ENCODE measurements at regions not wholly inside any gene's neighbourhood (a gene's known extent, or its start where the extent isn't known, plus 50 kb on each side); places are given as distances from the start of the nearest gene placed in this dataset.

DNA sequence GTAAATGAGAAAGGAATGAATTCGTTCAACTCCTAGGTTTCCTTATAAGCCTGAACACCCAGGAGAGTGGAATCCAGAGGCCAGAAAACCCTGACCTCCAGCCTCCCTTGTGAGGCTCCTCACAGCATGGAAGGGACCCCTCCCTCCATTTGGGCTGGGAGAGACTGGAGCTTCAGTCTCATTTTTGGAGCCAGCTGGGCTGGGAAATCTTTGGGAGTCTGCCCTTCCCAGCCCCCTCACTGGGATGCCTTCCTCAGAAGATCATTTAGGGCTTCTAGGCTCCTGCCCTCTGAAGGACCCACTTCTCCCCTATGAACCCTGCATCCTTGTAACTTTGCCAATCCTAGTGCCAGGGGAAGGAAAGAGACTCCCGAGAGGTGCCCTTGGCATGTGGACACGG, 346.1 kb downstream of the CYP26B1 start:
- H3K4me3 ChIP-seq: no peak overlapping the region
- TF ChIP-seq, protein P1, sequence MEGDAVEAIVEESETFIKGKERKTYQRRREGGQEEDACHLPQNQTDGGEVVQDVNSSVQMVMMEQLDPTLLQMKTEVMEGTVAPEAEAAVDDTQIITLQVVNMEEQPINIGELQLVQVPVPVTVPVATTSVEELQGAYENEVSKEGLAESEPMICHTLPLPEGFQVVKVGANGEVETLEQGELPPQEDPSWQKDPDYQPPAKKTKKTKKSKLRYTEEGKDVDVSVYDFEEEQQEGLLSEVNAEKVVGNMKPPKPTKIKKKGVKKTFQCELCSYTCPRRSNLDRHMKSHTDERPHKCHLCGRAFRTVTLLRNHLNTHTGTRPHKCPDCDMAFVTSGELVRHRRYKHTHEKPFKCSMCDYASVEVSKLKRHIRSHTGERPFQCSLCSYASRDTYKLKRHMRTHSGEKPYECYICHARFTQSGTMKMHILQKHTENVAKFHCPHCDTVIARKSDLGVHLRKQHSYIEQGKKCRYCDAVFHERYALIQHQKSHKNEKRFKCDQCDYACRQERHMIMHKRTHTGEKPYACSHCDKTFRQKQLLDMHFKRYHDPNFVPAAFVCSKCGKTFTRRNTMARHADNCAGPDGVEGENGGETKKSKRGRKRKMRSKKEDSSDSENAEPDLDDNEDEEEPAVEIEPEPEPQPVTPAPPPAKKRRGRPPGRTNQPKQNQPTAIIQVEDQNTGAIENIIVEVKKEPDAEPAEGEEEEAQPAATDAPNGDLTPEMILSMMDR (IDR thresholded peaks at IDR 0.05): no peak
- no peaks in the 10 kb centered on the region for H3K4me1 ChIP-seq
- no peaks in the 10 kb centered on the region for H3K9me3 ChIP-seq
- DNase-seq (no peak), ATAC-seq (no peak), FAIRE-seq (no peak)
- WGBS, 2 donors: 59 to 65% methylated on average over 3 of the region's 3 CpGs
- intact Hi-C loops (cut with DNase I): loop anchor here in 1 of 3 donors (10.0 kb wide), 1 partner anchor 197 kb away; no protein-coding TSS in a partner anchor
- no peaks in the 10 kb centered on the region for H3K36me3 ChIP-seq
- H3K27me3 ChIP-seq: no peaks in the 10 kb centered on the region
- H3K27ac ChIP-seq: no peak overlapping the region

DNA sequence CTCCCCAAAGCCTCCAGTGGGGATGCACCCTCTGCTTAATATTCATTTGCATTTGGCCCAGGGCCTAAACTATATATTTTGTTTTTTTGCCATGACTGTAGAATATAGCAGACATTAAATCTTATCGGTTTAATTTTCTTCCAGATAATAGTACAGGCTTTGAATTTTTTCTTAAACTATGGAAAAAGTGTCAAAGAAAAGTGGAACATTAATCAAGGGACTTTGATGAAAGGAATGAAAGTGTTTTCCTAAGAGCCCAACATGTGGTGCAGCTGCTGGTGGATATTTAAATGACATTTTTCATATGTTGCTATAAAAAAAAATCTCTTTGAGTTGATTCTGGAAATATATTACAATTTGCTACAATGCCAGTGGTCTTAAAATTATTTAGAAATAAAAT, 346.8 kb downstream of the CYP26B1 start:
- no peaks in the 10 kb centered on the region for H3K36me3 ChIP-seq
- TF ChIP-seq, protein P1 (IDR thresholded peaks at IDR 0.05): no peak
- ATAC-seq: no peak
- 69 to 72% methylated on average over 1 of the region's 1 CpG for WGBS, 2 donors
- H3K27me3 ChIP-seq: no peaks in the 10 kb centered on the region
- no peak overlapping the region for H3K4me3 ChIP-seq
- intact Hi-C loops (cut with DNase I): loop anchor here in 1 of 3 donors (10.0 kb wide), 1 partner anchor 196 kb away; no protein-coding TSS in a partner anchor
- no peaks in the 10 kb centered on the region for H3K4me1 ChIP-seq
- FAIRE-seq: no peak
- no peak overlapping the region for H3K27ac ChIP-seq
- no peaks in the 10 kb centered on the region for H3K9me3 ChIP-seq
- DNase-seq: no peak

DNA sequence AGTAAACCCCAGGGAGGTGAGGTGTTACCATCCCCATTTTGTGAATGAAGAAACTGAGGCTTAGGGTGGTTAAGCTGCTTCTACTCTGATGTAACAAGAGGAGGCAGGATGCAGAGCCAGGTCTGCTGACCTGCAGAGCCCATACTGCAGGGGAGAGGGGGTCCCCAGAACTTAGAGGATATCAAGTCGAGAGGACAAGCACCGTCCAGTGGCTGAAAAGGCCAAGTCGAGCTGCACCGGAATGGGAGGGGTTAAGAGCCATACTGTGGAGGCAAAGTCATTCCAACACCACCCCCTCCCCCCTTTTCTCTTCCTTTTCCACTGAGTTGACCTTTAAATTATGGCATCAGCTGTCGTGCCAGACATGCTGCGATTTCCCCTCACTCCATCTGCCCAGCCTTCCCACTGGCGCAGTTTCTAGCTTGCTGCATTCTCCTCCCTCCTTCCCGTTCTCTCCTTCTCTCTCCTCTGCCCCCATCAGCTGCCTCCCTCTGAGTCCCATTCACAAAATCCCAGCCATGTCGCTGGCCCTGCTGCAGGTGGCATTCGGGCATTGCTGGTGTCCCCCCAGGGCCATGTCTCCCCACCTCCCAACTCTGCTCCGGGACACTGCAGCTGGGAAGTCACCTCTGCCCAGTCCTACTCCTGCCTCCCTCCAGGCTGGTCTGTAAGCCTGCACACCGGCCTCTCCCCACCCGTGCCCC, 346.9 kb downstream of the DYSF start:
- DNase-seq: no peak
- no peak overlapping the region for H3K27ac ChIP-seq
- no peaks in the 10 kb centered on the region for H3K9me3 ChIP-seq
- FAIRE-seq: no peak
- H3K4me3 ChIP-seq: no peak overlapping the region
- 70 to 72% methylated on average over 13 of the region's 13 CpGs for whole genome bisulfite sequencing, 2 donors
- H3K36me3 ChIP-seq: no peaks in the 10 kb centered on the region
- no peak for ATAC-seq
- TF ChIP-seq, protein P1 (IDR thresholded peaks at IDR 0.05): no peak
- no peaks in the 10 kb centered on the region for H3K27me3 ChIP-seq
- H3K4me1 ChIP-seq: no peaks in the 10 kb centered on the region
- intact Hi-C loops (cut with DNase I): loop anchor here in 1 of 3 donors (10.0 kb wide), 1 partner anchor 195 kb away; no protein-coding TSS in a partner anchor

DNA sequence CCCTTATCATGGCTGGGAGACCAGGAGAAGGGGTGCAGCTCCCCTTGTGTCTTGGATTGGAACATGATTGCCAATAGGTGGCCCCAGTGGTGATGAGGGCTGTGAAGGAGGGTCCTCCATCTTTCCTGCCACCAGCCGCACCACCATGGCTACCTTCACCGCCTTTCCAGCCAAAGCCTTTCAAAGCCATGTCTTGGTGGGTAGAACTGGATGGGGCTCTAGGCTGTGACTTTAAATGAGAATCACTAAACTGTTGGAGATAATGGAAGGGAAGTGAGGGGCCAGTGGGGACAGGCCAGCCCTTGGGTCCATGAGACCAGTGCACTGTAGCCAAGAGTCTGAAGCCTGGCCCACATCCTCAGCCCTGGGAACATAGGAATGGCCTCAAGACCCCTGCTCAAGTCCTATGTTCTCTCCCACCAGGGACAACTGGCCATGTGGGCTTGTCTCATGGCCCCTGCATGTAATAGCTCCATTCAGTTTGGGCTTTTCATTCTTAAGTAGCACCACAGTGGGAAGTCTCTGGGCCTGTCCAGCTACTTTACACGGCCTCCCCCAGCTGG, 345.7 kb downstream of the DYSF start:
- H3K36me3 ChIP-seq: no peaks in the 10 kb centered on the region
- ATAC-seq (no peak), DNase-seq (no peak), FAIRE-seq (no peak)
- intact Hi-C loops (cut with DNase I): loop anchor here in 2 of 3 donors (10.0 kb wide), 2 partner anchors 184 to 254 kb away; no protein-coding TSS in a partner anchor
- H3K9me3 ChIP-seq: no peaks in the 10 kb centered on the region
- TF ChIP-seq, protein P1 (IDR thresholded peaks at IDR 0.05): no peak
- H3K27ac ChIP-seq: no peak overlapping the region
- WGBS, 2 donors: 86 to 90% methylated on average over 3 of the region's 3 CpGs
- no peak overlapping the region for H3K4me3 ChIP-seq
- no peaks in the 10 kb centered on the region for H3K4me1 ChIP-seq
- H3K27me3 ChIP-seq: no peaks in the 10 kb centered on the region
